Activated CD4-positive, alpha-beta memory T cell treated with anti-CD3 and anti-CD28 coated beads for 36 hours (primary cell): ENCODE measurements at regions not wholly inside any gene's neighbourhood (a gene's known extent, or its start where the extent isn't known, plus 50 kb on each side); places are given as distances from the start of the nearest gene placed in this dataset.

Experiments used
- CTCF ChIA-PET: fragments of 350-600 bp; sonication (Branson Sonifier 250); formaldehyde crosslinking; loops from one replicate; lab custom pipeline; 2021; ENCODE audit warnings: antibody characterized with exemption, inconsistent platforms; lab: Charles Lee
- POLR2A ChIA-PET: fragments of 350-600 bp; sonication (Branson Sonifier 250); formaldehyde crosslinking; loops from one replicate; lab custom pipeline; 2021; ENCODE audit warnings: antibody characterized with exemption; lab: Charles Lee
- DNase-seq: peaks from one replicate; pipeline ENCODE4 v3.0.0-alpha.2; 2020
- H3K27ac Mint-ChIP-seq: one replicate; pipeline ENCODE4 v1.8.0; 2021; ENCODE audit warnings: mixed read lengths
- H3K27me3 Mint-ChIP-seq: one replicate; pipeline ENCODE4 v1.8.0; 2021; ENCODE audit warnings: mixed read lengths
- H3K36me3 Mint-ChIP-seq: one replicate; pipeline ENCODE4 v1.8.0; 2021; ENCODE audit warnings: mixed read lengths
- H3K4me1 Mint-ChIP-seq: one replicate; pipeline ENCODE4 v1.8.0; 2021; ENCODE audit warnings: low read depth, mixed read lengths
- H3K4me3 Mint-ChIP-seq: one replicate; pipeline ENCODE4 v1.8.0; 2021; ENCODE audit warnings: mild to moderate bottlenecking, mixed read lengths
- H3K9me3 Mint-ChIP-seq: one replicate; pipeline ENCODE4 v1.8.0; 2021; ENCODE audit warnings: mixed read lengths
- intact Hi-C: fragments of 100-400 bp; cut with micrococcal nuclease; formaldehyde crosslinking; loops from one replicate; pipeline ENCODE4 v1.15.1; 2023

DNA sequence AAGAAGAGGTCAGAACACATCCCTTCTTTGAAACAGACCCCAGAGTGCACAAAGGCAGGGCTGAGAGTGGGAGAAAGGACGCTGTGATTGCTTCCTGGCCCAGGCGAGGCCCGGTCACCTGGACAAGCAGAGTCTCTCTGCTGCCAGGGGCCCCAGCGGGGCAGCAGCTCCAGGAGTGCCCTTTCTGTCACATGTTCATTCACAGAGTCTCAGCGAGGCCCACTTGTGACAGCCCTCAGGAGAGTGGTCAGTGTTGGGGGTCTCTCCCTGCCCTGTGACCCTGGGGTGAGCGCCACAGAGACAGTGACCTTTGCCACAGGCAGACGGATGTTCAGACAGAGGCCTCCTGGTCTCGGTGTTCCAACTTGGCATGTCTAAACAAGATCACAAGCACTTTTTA lies 130.2 kb upstream of the IRX4 start:
- intact Hi-C loops: no loop called here
- H3K9me3 Mint-ChIP-seq: no peaks in the 10 kb centered on the region
- no peaks in the 10 kb centered on the region for H3K4me1 Mint-ChIP-seq
- H3K4me3 Mint-ChIP-seq: no peak overlapping the region
- CTCF ChIA-PET: no interaction called here
- POLR2A ChIA-PET: no interaction called here
- no peaks in the 10 kb centered on the region for H3K36me3 Mint-ChIP-seq
- no peak overlapping the region for H3K27ac Mint-ChIP-seq
- peaks cover 11% of the 10 kb centered on the region for H3K27me3 Mint-ChIP-seq
- no peak for DNase-seq

DNA sequence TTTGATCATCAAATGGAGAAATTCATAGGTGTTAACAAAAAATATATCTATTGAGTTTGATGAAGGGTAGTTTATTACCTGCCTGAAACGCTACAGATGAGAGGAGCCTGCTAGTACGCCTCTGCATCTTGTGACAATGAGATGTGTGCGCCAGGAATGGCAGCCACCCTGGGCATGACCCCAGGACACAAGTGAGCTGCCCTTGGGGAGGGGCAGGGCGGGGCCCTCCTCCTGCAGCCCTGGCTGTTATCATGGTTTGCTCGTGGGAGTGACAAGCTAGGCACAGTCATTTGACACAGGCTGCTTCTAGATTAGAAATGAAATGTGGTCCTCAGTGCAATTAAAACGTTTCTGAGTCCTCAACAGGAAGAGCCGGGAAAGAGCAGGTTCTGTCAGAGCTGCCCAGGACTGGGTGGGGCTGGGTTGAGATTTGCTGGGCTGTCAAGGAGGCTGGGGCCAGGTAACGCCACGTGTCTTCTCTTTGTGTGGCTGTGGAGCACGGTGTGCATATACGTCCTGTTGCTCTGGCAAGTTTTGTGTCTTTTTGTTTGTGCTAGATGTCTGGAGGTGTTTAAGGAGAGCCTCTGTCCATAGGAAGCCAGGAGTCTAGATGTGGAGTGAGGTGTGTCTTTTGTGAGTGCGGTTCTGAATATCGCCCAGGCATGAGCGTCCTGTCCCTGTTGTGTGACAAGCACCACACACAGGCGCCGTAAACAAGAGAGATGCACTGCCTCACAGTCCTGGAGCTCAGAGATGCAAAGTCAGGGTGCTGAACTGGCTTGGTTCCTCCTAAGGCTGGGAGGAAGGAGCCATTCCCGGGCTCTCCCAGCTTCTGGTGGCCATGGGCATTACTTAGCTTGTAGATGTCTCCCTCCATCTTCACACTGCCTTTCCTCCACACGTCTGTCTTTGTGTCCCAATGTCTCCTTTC lies 129.0 kb upstream of the IRX4 start:
- Mint-ChIP-seq H3K27me3 (peaks cover 11% of the 10 kb centered on the region), H3K4me3 (no peak overlapping the region), H3K4me1 (no peaks in the 10 kb centered on the region), H3K9me3 (no peaks in the 10 kb centered on the region), H3K27ac (no peak overlapping the region), H3K36me3 (no peaks in the 10 kb centered on the region)
- CTCF ChIA-PET: no interaction called here
- POLR2A ChIA-PET: no interaction called here
- no peak for DNase-seq
- intact Hi-C loops: no loop called here

DNA sequence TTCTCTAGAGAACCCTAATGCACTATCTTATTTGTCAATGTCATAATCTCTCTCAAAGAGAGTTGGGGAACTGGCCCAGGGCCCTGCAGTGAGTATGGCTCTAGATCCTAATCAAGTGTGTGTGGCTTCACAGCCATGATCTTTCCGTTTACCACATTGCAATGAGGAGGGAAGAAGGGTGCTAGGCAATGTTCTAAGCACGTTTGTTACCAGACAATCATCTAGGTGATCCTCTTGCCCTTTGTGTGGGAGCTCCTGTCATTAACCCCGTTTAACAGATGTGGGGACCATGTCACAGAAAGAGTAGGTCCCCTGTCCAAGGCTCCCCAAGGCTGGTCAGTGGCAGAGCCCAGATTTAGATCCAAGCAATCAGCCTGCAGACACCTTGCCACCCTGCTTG lies 128.2 kb upstream of the IRX4 start:
- no peak for DNase-seq
- CTCF ChIA-PET: no interaction called here
- Mint-ChIP-seq H3K4me3 (no peak overlapping the region), H3K27me3 (peaks cover 11% of the 10 kb centered on the region), H3K4me1 (no peaks in the 10 kb centered on the region), H3K36me3 (no peaks in the 10 kb centered on the region), H3K27ac (no peak overlapping the region), H3K9me3 (no peaks in the 10 kb centered on the region)
- POLR2A ChIA-PET: no interaction called here
- intact Hi-C loops: no loop called here

DNA sequence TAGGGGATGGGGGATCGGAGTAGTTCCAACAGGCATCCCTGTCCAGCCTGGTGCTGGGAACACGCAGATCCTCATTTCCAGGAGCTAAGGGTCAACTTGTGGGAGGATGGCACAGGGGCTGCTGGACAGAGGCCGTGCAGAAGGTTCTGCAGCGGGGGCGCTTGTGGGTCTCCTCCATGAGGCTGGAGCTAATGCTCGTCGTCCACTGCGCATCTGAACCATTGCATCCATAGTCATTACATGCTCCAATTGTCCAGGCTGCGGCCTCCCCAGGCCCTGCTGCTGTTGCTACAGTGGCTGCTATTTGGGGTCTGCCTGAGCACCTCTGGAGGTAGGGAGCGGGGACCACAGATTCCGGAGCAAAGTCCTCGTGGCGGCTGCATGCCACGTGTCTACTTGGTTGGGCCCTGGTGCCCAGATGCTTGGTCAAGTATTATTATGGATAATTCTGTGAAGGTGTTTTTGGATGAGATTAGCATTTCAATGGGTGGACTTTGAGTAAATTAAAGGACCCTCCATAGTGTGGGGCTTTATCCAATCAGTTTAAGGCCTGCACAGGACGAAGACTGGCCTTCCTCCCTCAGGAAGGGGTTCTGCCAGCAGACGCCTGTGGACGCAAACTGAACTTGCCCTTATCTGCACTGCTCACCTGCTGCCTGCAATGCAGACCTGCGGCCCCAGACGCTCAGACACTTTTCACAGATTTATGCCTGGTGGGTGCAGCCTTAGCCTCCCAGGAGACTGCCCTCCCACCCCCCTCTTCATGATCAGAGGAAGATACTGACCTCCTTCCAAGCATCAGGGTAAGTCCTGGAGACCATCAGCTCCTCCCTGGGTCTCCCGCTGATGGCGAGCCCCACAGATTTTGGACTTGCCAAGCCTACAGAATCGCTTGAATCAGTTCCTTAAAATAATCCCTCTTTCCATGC lies 127.5 kb upstream of the IRX4 start:
- H3K36me3 Mint-ChIP-seq: no peaks in the 10 kb centered on the region
- peaks cover 11% of the 10 kb centered on the region for H3K27me3 Mint-ChIP-seq
- POLR2A ChIA-PET: no interaction called here
- DNase-seq: no peak
- intact Hi-C loops: no loop called here
- no peak overlapping the region for H3K27ac Mint-ChIP-seq
- H3K4me1 Mint-ChIP-seq: no peaks in the 10 kb centered on the region
- CTCF ChIA-PET: no interaction called here
- no peak overlapping the region for H3K4me3 Mint-ChIP-seq
- H3K9me3 Mint-ChIP-seq: no peaks in the 10 kb centered on the region

DNA sequence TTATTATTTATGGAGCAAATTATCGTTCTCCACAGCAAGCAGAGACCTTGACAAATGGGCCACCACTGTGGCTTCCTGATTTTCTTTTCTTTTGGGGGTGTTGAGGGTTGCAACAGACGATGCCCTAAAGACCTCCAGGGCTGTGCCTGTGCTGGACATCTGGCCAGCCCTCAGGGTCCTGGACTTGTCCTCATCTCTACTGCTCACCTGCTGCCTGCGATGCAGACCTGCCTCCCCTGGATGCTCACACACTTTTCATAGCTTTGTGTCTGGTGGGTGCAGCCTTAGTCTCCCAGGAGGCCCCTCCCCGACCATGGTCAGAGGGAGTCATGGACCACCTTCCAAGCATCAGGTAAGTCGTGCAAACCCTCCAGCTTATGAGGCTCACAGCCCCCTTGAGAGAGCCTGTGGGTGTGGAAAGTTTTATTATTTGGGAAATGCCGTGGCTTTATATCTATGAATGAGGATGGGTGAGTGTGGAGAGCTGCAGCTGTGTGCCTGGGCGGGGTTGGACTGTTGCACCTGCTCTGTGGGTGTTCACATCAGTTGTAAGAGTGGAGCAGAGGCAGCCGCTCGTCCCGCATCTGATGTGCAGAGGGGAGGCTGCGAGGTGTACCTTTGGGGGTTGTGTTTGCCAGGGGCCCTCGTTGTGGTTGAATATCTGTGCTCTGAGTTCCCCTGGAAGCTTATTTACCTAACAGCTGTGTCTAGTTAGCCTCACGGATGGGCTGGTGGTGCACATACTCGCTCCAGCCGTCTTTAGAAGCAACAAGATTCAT lies 126.3 kb upstream of the IRX4 start:
- peaks cover 11% of the 10 kb centered on the region for H3K27me3 Mint-ChIP-seq
- intact Hi-C loops: no loop called here
- DNase-seq: no peak
- no peaks in the 10 kb centered on the region for H3K9me3 Mint-ChIP-seq
- POLR2A ChIA-PET: no interaction called here
- no peak overlapping the region for H3K4me3 Mint-ChIP-seq
- H3K27ac Mint-ChIP-seq: no peak overlapping the region
- H3K36me3 Mint-ChIP-seq: no peaks in the 10 kb centered on the region
- no peaks in the 10 kb centered on the region for H3K4me1 Mint-ChIP-seq
- CTCF ChIA-PET: no interaction called here

DNA sequence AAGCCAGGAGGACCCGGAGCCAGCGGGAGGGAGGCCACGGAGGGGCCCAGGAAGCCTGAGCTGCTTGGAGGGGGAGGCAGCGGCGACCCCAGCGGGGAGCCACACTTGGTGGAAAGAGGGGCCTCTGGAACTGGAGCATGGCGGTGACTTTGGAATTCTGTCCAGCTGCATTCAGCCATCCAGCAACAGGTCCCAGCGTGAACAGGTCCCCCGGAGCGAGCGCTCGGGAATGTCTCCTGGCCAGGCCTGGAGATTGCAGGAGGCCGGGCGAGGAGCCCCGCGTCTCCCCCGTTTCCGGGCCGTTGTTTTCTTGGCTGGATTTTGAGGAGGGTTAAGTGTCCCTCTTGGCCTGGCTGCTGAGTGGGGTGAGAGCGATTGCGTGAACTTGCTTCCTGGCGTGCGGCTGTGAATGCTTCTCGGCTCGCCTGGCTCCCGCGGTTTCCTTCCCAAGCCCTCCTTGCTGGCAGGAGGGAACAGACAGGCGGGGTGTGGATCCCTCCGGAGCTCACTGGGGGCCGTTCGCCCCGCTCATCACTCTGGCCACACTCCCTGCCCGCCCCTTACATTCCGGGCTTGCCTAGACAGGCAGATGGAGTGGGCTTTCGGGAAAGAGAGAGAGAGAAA lies 125.3 kb upstream of the IRX4 start:
- CTCF ChIA-PET: no interaction called here
- POLR2A ChIA-PET: no interaction called here
- Mint-ChIP-seq H3K36me3 (no peaks in the 10 kb centered on the region), H3K27ac (no peak overlapping the region), H3K9me3 (no peaks in the 10 kb centered on the region), H3K4me3 (no peak overlapping the region), H3K4me1 (no peaks in the 10 kb centered on the region), H3K27me3 (peaks cover 11% of the 10 kb centered on the region)
- intact Hi-C loops: no loop called here
- no peak for DNase-seq

DNA sequence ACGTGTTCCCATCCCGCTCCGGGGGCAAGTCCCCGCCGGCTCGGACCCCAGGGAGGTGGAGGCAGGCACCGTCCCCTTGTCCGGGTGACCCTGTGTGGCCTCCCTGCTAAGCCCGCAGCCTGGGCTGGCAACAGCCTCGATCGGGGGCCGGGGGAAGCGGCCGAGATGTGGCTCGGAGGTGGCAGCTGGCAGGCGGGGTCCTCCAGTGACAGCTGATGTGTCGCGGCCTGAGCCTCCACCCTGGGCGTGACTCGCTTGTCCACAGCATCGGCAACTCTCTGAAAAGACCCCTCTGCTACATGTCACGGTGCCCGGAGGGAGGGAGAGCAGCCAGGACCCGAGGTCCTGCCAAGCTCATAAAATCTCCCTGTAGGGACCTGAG lies 124.8 kb upstream of the IRX4 start:
- CTCF ChIA-PET: no interaction called here
- Mint-ChIP-seq H3K9me3 (no peaks in the 10 kb centered on the region), H3K4me1 (no peaks in the 10 kb centered on the region), H3K27me3 (peaks cover 14% of the 10 kb centered on the region), H3K4me3 (no peak overlapping the region), H3K27ac (no peak overlapping the region), H3K36me3 (no peaks in the 10 kb centered on the region)
- intact Hi-C loops: no loop called here
- POLR2A ChIA-PET: no interaction called here
- DNase-seq: no peak

DNA sequence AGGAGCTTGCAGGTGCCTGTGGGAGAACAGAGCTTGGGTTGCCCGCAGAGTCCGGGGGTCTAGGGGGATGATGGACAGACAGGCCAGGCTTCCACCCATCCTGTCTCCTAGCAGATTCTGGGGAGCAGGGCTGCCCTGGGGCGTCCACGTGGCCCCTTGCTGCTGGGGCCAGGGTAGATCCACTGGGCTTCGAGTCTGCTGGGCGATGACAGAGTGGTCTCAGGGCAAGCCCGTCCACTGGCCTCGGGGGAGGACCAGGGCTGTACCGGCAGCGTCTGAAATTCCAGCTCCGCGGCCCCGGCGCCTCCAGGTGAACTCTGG lies 124.2 kb upstream of the IRX4 start:
- peaks cover 12% of the 10 kb centered on the region for H3K27me3 Mint-ChIP-seq
- H3K9me3 Mint-ChIP-seq: no peaks in the 10 kb centered on the region
- no peaks in the 10 kb centered on the region for H3K36me3 Mint-ChIP-seq
- no peak overlapping the region for H3K27ac Mint-ChIP-seq
- ChIA-PET POLR2A (no interaction called here), CTCF (no interaction called here)
- intact Hi-C loops: no loop called here
- H3K4me1 Mint-ChIP-seq: no peaks in the 10 kb centered on the region
- DNase-seq: no peak
- H3K4me3 Mint-ChIP-seq: no peak overlapping the region

DNA sequence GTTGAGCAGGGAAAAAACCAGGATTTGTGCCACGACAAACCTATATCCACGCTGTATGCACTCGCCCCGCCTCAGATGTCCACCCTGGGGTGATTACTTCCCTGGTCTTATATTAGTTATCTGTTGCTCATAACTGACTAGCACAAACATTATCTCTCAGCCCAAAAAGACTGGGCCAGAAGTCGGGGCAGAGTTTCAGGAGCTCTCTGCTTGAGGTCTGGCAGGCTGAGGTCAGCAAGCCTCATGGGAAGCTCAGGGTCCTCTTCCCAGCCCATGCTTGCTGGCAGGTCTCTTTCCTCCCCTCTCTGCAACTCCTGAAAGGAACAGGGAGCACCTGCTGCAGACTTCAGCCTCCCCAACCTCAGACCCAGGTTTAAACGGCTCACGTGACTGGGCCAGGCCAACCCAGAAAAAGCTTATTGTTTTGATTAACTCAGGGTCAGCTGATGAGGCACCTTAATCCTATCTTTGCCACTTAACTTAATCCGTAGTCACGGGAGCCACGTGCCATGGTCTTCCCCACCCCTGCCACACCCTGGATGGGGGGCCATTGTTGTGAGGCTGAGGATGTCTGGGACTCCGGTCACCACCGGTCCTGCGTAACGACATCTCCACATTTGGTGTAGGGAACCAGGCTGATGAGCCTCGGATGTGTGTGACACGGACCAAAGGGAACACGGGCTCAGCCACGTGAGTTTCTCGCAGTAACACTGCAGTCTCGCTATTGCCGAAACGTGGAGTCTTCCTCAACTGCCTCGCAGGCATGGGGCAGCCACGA lies 123.7 kb upstream of the IRX4 start:
- Mint-ChIP-seq H3K9me3 (no peaks in the 10 kb centered on the region), H3K36me3 (no peaks in the 10 kb centered on the region), H3K4me3 (no peak overlapping the region), H3K4me1 (no peaks in the 10 kb centered on the region), H3K27me3 (peaks cover 12% of the 10 kb centered on the region), H3K27ac (no peak overlapping the region)
- POLR2A ChIA-PET: no interaction called here
- intact Hi-C loops: no loop called here
- CTCF ChIA-PET: no interaction called here
- no peak for DNase-seq

DNA sequence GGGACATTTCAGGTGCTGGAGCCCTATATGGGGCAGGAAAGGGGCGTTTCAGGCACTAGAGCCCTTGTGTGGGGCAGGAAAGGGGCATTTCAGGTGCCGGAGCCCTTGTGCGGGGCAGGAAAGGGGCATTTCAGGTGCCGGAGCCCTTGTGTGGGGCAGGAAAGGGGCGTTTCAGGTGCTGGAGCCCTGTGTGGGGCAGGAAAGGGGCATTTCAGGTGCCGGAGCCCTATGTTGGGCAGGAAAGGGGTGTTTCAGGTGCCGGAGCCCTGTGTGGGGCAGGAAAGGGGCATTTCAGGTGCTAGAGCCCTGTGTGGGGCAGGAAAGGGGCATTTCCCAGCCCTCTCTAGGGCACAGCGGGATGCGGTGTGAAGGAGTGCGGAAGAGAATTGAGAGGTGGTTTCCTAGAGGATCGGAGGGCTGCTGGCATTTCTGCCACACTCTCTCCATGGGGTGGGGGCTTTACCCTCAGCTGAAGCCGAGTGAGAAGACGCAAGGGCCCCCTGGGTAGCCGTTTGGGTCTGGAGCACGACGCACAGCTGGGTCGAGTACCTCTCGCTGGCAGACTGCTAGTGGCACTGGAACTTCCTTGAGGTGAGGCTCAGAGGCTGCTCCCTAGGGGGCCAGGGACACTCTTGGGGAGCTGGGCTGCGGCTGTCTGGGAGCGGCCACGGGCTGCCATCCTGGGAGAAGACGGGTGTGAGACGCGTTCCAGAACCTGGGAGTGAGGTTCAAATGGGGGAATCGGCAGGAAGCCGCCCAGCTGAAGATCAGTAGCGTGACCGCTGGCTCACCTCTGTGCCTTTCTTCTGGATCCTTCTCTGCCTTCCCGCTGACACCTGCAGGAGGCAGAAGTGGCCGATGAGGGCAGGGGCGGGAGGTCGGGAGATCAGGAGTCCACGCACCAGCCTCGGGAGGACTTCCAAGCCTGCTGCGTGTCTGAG lies 122.6 kb upstream of the IRX4 start:
- ChIA-PET POLR2A (no interaction called here), CTCF (no interaction called here)
- peaks cover 19% of the 10 kb centered on the region for H3K27me3 Mint-ChIP-seq
- no peaks in the 10 kb centered on the region for H3K9me3 Mint-ChIP-seq
- no peaks in the 10 kb centered on the region for H3K4me1 Mint-ChIP-seq
- H3K36me3 Mint-ChIP-seq: no peaks in the 10 kb centered on the region
- H3K4me3 Mint-ChIP-seq: no peak overlapping the region
- intact Hi-C loops: no loop called here
- no peak for DNase-seq
- no peak overlapping the region for H3K27ac Mint-ChIP-seq
